Breast epithelium (tissue), 4 donors: ENCODE measurements at regions not wholly inside any gene's neighbourhood (a gene's known extent, or its start where the extent isn't known, plus 50 kb on each side); places are given as distances from the start of the nearest gene placed in this dataset.

ENCODE experiments used
- DNase-seq, 2 donors: peaks; one replicate each; pipeline ENCODE4 v3.0.0-alpha.2; 2019; ENCODE audit warnings: low spot score in 2 of 2
- H3K27ac ChIP-seq, 2 donors: fragments of 200-600 bp; sonication (generic) in 1 of 2; one replicate each; pipeline ENCODE4 v1.5.1; 2016 to 2019; ENCODE audit warnings: mild to moderate bottlenecking in 1 of 2
- H3K27me3 ChIP-seq, 2 donors: fragments of 200-600 bp; sonication (generic) in 1 of 2; one replicate each; pipeline versions ENCODE4 v1.5.1 to v1.6.0; 2017 to 2019; ENCODE audit warnings: control low read depth in 1 of 2, mild to moderate bottlenecking in 1 of 2
- H3K36me3 ChIP-seq: fragments of 200-600 bp; one replicate; pipeline ENCODE4 v1.5.1; 2019
- H3K4me1 ChIP-seq, 2 donors: fragments of 200-600 bp; sonication (generic); one replicate each; pipeline ENCODE4 v1.5.1; 2016 to 2019; ENCODE audit warnings: control low read depth in 1 of 2
- H3K4me3 ChIP-seq, 3 donors: fragments of 200-600 bp; sonication (generic); 1 replicate in 2 of 3; 2 replicates in 1 of 3; pipeline ENCODE4 v1.5.1; 2016 to 2019; ENCODE audit warnings: mild to moderate bottlenecking in 3 of 3, moderate library complexity in 2 of 3
- H3K9me3 ChIP-seq, 2 donors: fragments of 200-600 bp; sonication (generic) in 1 of 2; one replicate each; pipeline ENCODE4 v1.5.1; 2016 to 2019; ENCODE audit warnings: control low read depth in 1 of 2
- POLR2A ChIP-seq: fragments of 450-650 bp; IDR thresholded peaks from one replicate; pipeline ENCODE4 v1.6.1; 2016; ENCODE audit warnings: antibody characterized with exemption, mild to moderate bottlenecking, moderate library complexity
- POLR2AphosphoS5 ChIP-seq, 3 donors: sonication (generic); formaldehyde crosslinking; IDR thresholded peaks; one replicate each; pipeline ENCODE4 v1.6.1; 2017; ENCODE audit warnings: antibody characterized with exemption in 3 of 3
- intact Hi-C: fragments of 100-400 bp; cut with DNase I; formaldehyde crosslinking; loops from one replicate; pipeline ENCODE4 v1.15.1; 2023; ENCODE audit warnings: low total_unique reads
- TF ChIP-seq, protein P1 (sequence below), 3 donors: fragments of 450-650 bp; IDR thresholded peaks; one replicate each; pipeline ENCODE4 v1.5.1; 2016 to 2017; ENCODE audit warnings: antibody characterized with exemption in 3 of 3, mild to moderate bottlenecking in 3 of 3, moderate library complexity in 3 of 3

- DNase-seq, result peak in 1 of 2 donors; percentile 51
Observed at GRCh38 chr22:46077669-46078099, 72.6 kb upstream of the PPARA start.

GRCh38 chr22:46078241-46079092, 71.9 kb upstream of the PPARA start:
- Histone ChIP-seq H3K27ac (peak overlapping the region; percentile 99 to 100), H3K36me3 (no peaks in the 10 kb centered on the region), H3K4me3 (peak overlapping the region; percentile 85 to 98 (median 97)), H3K4me1 (peaks cover 0 to 13% of the 10 kb centered on the region in 2 donors), H3K27me3 (no peaks in the 10 kb centered on the region), H3K9me3 (no peaks in the 10 kb centered on the region)
- TF ChIP-seq, protein P1, sequence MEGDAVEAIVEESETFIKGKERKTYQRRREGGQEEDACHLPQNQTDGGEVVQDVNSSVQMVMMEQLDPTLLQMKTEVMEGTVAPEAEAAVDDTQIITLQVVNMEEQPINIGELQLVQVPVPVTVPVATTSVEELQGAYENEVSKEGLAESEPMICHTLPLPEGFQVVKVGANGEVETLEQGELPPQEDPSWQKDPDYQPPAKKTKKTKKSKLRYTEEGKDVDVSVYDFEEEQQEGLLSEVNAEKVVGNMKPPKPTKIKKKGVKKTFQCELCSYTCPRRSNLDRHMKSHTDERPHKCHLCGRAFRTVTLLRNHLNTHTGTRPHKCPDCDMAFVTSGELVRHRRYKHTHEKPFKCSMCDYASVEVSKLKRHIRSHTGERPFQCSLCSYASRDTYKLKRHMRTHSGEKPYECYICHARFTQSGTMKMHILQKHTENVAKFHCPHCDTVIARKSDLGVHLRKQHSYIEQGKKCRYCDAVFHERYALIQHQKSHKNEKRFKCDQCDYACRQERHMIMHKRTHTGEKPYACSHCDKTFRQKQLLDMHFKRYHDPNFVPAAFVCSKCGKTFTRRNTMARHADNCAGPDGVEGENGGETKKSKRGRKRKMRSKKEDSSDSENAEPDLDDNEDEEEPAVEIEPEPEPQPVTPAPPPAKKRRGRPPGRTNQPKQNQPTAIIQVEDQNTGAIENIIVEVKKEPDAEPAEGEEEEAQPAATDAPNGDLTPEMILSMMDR (IDR thresholded peaks at IDR 0.05), result no peak
- TF ChIP-seq POLR2A (peak; percentile 28), POLR2AphosphoS5 (IDR thresholded peaks at IDR 0.05) (peak in 1 of 3 donors; percentile 71)
- peak; percentile 88 to 91 for DNase-seq
- intact Hi-C loops, result no loop called here

More at GRCh38 chr22:46077669-46078099, 72.6 kb upstream of the PPARA start:
- Histone ChIP-seq H3K9me3 (no peaks in the 10 kb centered on the region), H3K27me3 (no peaks in the 10 kb centered on the region), H3K27ac (peak overlapping the region; percentile 99 to 100), H3K4me3 (peak overlapping the region; percentile 85 to 98 (median 97)), H3K36me3 (no peaks in the 10 kb centered on the region), H3K4me1 (peaks cover 0 to 9% of the 10 kb centered on the region in 2 donors)
- TF ChIP-seq, protein P1 (IDR thresholded peaks at IDR 0.05), result no peak
- TF ChIP-seq POLR2A (no peak), POLR2AphosphoS5 (IDR thresholded peaks at IDR 0.05) (no peak)
- intact Hi-C loops, result no loop called here

DNA sequence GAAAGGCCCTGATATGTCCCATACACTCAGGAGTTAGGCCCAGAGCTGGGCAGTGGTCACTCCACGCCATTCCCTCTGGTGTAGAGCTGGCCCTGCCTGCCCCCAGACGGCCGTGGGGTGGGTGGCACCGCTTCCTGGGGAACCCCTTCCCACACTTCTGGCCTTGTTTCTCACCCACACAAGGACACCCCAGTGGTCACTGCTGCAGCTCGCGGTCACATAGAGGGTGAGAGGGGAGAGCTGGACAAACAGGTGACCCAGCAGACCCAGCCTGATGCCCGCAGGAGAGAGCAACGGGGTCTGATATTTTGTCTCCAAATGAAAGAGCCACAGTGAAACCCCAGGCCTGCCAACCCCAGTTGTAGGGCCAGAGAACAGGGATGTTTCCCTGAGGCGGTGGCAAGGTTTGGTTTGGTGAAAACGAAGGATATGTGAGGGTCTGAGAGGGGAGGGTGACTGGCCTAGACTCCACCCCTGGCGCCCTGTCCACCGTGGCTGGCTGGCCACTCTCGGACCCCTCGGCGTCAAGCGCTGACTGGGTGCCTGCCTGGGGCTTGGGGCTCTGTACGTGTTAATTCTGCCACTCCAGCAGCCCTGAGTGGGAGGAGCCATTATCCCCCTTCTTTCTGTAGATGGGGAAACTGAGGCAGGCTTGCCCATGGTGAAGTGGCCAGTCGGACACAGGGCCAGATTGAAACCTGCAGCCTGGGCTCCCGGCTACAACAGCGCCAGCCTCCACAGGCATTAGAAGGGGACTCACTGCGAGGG, 71.0 kb upstream of the PPARA start:
- peak overlapping the region; percentile 85 to 98 (median 97) for H3K4me3 ChIP-seq
- H3K36me3 ChIP-seq, result no peaks in the 10 kb centered on the region
- peaks cover 0 to 16% of the 10 kb centered on the region in 2 donors for H3K4me1 ChIP-seq
- H3K27ac ChIP-seq, result peak overlapping the region; percentile 99 to 100
- intact Hi-C loops, result no loop called here
- no peaks in the 10 kb centered on the region for H3K27me3 ChIP-seq
- no peaks in the 10 kb centered on the region for H3K9me3 ChIP-seq
- peak in 1 of 2 donors; percentile 50 for DNase-seq
- TF ChIP-seq, protein P1 (IDR thresholded peaks at IDR 0.05), result no peak
- TF ChIP-seq POLR2A (no peak), POLR2AphosphoS5 (IDR thresholded peaks at IDR 0.05) (no peak)

GRCh38 chr22:46079861-46080821, 70.2 kb upstream of the PPARA start:
- intact Hi-C loops, result no loop called here
- peak; percentile 78 to 89 for DNase-seq
- TF ChIP-seq POLR2AphosphoS5 (IDR thresholded peaks at IDR 0.05) (peak in 2 of 3 donors; percentile 58 to 72), POLR2A (no peak)
- Histone ChIP-seq H3K4me3 (peak overlapping the region; percentile 85 to 98 (median 97)), H3K9me3 (no peaks in the 10 kb centered on the region), H3K27ac (peak overlapping the region; percentile 99 to 100), H3K27me3 (no peaks in the 10 kb centered on the region), H3K36me3 (no peaks in the 10 kb centered on the region), H3K4me1 (peaks cover 0 to 18% of the 10 kb centered on the region in 2 donors)
